ENCODE measurements at regions not wholly inside any gene's neighbourhood (a gene's known extent, or its start where the extent isn't known, plus 50 kb on each side); places are given as distances from the start of the nearest gene placed in this dataset.
"Not testable (repeated sequence)": the region's sequence is repeated elsewhere in the genome, so short reads cannot be mapped to it uniquely, and the experiment has no call there.

- DNase-seq = no peak
Observed at GRCh38 chr11:27241311-27242122, 121.5 kb downstream of the CCDC34 start.

- no peak for DNase-seq
Observed at GRCh38 chr11:27239305-27239942, 123.6 kb downstream of the CCDC34 start.

- DNase-seq = no peak
Observed at GRCh38 chr11:27238811-27239210, 124.2 kb downstream of the CCDC34 start.

GRCh38 chr11:27237643-27238042, 125.4 kb downstream of the CCDC34 start:
- DNase-seq = no peak

GRCh38 chr11:27234961-27235360, 128.1 kb downstream of the CCDC34 start:
- DNase-seq = no peak

- DNase-seq = peak in 1 of 2 experiments; percentile 34
Observed at GRCh38 chr11:27234043-27234668, 128.9 kb downstream of the CCDC34 start.

GRCh38 chr11:27233654-27234042, 129.4 kb downstream of the CCDC34 start:
- no peak for DNase-seq

- no peak for DNase-seq
Observed at GRCh38 chr11:27231530-27231929, 131.5 kb downstream of the CCDC34 start.

GRCh38 chr11:27230192-27230572, 132.8 kb downstream of the CCDC34 start:
- DNase-seq = no peak

GRCh38 chr11:27229511-27230191, 133.4 kb downstream of the CCDC34 start:
- DNase-seq = no peak

GRCh38 chr11:27228906-27229290, 134.1 kb downstream of the CCDC34 start:
- DNase-seq = no peak

- DNase-seq = no peak
Observed at GRCh38 chr11:27228232-27228905, 134.6 kb downstream of the CCDC34 start.

GRCh38 chr11:27227736-27228135, 135.3 kb downstream of the CCDC34 start:
- DNase-seq = no peak

GRCh38 chr11:27219487-27220039, 143.5 kb downstream of the CCDC34 start:
- DNase-seq = not testable (repeated sequence)

- no peak for DNase-seq
Observed at GRCh38 chr11:27218421-27219038, 144.5 kb downstream of the CCDC34 start.

GRCh38 chr11:27217948-27218420, 145.0 kb downstream of the CCDC34 start:
- no peak for DNase-seq

- no peak for DNase-seq
Observed at GRCh38 chr11:27217496-27217895, 145.5 kb downstream of the CCDC34 start.

GRCh38 chr11:27216270-27217149, 146.5 kb downstream of the CCDC34 start:
- no peak for DNase-seq

GRCh38 chr11:27215471-27216269, 147.3 kb downstream of the CCDC34 start:
- DNase-seq = no peak

- no peak for DNase-seq
Observed at GRCh38 chr11:27214713-27215112, 148.3 kb downstream of the CCDC34 start.

Data from NCI-H1930 (cell line).